ENCODE measurements at regions not wholly inside any gene's neighbourhood (a gene's known extent, or its start where the extent isn't known, plus 50 kb on each side); places are given as distances from the start of the nearest gene placed in this dataset.

- no peak for TF ChIP-seq EZH2 (IDR thresholded peaks at IDR 0.05; ENCODE audit: insufficient read depth, poor library complexity, severe bottlenecking)
- no peak for TF ChIP-seq EZH2phosphoT487 (IDR thresholded peaks at IDR 0.05; ENCODE audit: insufficient read depth, low read depth)
These were observed 60.9 kb upstream of the NPHP3 start for GRCh38 chr3:132783152-132783551.
